AG04449 (cell line): ENCODE measurements at regions not wholly inside any gene's neighbourhood (a gene's known extent, or its start where the extent isn't known, plus 50 kb on each side); places are given as distances from the start of the nearest gene placed in this dataset.

ENCODE experiments used
- CTCF ChIA-PET: fragments of 350-600 bp; formaldehyde crosslinking; extraction: SDS; loops from one replicate; lab custom pipeline; 2021; ENCODE audit warnings: antibody characterized with exemption; lab: Yijun Ruan, JAX
- POLR2A ChIA-PET: fragments of 400-600, 350-600 bp; formaldehyde crosslinking; extraction: SDS; loops from one replicate; lab custom pipeline; 2020; ENCODE audit warnings: antibody characterized with exemption, inconsistent platforms; lab: Yijun Ruan, JAX
- DNase-seq: peaks from one replicate; pipeline ENCODE4 v3.0.0-alpha.2; 2010; ENCODE audit warnings: low read depth, low spot score
- H3K4me3 ChIP-seq: 2 replicates; pipeline ENCODE4 v1.5.1; 2011; ENCODE audit warnings: low read depth, mild to moderate bottlenecking, control low read depth, low read length
- CTCF ChIP-seq: IDR thresholded peaks from one replicate; pipeline ENCODE4 v1.5.1; 2011; ENCODE audit warnings: mild to moderate bottlenecking, moderate library complexity, low read length, control low read depth, inconsistent platforms; ENCODE audit not compliant: insufficient read depth; ENCODE audit errors: missing control alignments

- H3K4me3 ChIP-seq, result no peak overlapping the region
- CTCF ChIA-PET, result interaction anchor here (1.3 to 10.9 kb wide), 2 partner anchors 13 to 26 kb away, joined by 3 to 118 read pairs; no protein-coding TSS in a partner anchor
- POLR2A ChIA-PET, result no interaction called here
- no peak for TF ChIP-seq CTCF
- no peak for DNase-seq
Observed at GRCh38 chr13:23947893-23948292, 50.6 kb upstream of the C1QTNF9B start.

GRCh38 chr13:23949200-23949599 is 51.9 kb upstream of the C1QTNF9B start:
- ChIA-PET POLR2A (no interaction called here), CTCF (interaction anchor here (0.5 to 10.9 kb wide), 3 partner anchors 11 to 280 kb away, joined by 3 to 118 read pairs (median 3); no protein-coding TSS in a partner anchor)
- no peak for TF ChIP-seq CTCF
- no peak overlapping the region for H3K4me3 ChIP-seq
- no peak for DNase-seq

- TF ChIP-seq CTCF, result no peak
- H3K4me3 ChIP-seq, result no peak overlapping the region
- CTCF ChIA-PET, result interaction anchor here (1.3 to 10.9 kb wide), 2 partner anchors 11 to 279 kb away, joined by 3 to 118 read pairs; no protein-coding TSS in a partner anchor
- no peak for DNase-seq
- POLR2A ChIA-PET, result no interaction called here
Observed at GRCh38 chr13:23949736-23950135, 52.4 kb upstream of the C1QTNF9B start.

GRCh38 chr13:23950736-23951510 is 53.6 kb upstream of the C1QTNF9B start:
- no peak for TF ChIP-seq CTCF
- DNase-seq, result no peak
- ChIA-PET CTCF (interaction anchor here (0.9 to 10.9 kb wide), 5 partner anchors 10 to 280 kb away, joined by 3 to 118 read pairs (median 4); no protein-coding TSS in a partner anchor), POLR2A (no interaction called here)
- H3K4me3 ChIP-seq, result no peak overlapping the region

- no peak overlapping the region for H3K4me3 ChIP-seq
- DNase-seq, result no peak
- ChIA-PET POLR2A (no interaction called here), CTCF (interaction anchor here (0.6 to 10.9 kb wide), 4 partner anchors 8 to 278 kb away, joined by 3 to 118 read pairs (median 4); no protein-coding TSS in a partner anchor)
- TF ChIP-seq CTCF, result no peak
Observed at GRCh38 chr13:23952796-23953195, 55.5 kb upstream of the C1QTNF9B start.

GRCh38 chr13:23953860-23954512 is 56.7 kb upstream of the C1QTNF9B start:
- DNase-seq, result no peak
- CTCF ChIA-PET, result interaction anchor here (1.0 to 10.9 kb wide), 2 partner anchors 7 to 13 kb away, joined by 3 to 118 read pairs; no protein-coding TSS in a partner anchor
- POLR2A ChIA-PET, result no interaction called here
- H3K4me3 ChIP-seq, result no peak overlapping the region
- no peak for TF ChIP-seq CTCF
